Sigmoid colon (tissue), 6 donors: ENCODE measurements at regions not wholly inside any gene's neighbourhood (a gene's known extent, or its start where the extent isn't known, plus 50 kb on each side); places are given as distances from the start of the nearest gene placed in this dataset.

ENCODE experiments used
- DNase-seq: peaks from one replicate; pipeline ENCODE4 v3.0.0-alpha.2; 2019
- H3K27ac ChIP-seq, 4 donors: fragments of 200-600 bp; sonication (generic); one replicate each; pipeline ENCODE4 v1.5.1; 2016 to 2019; ENCODE audit warnings: mild to moderate bottlenecking in 1 of 4
- H3K27me3 ChIP-seq, 3 donors: fragments of 200-600 bp; sonication (generic); one replicate each; pipeline ENCODE4 v1.5.1; 2019; ENCODE audit warnings: mild to moderate bottlenecking in 1 of 3
- H3K36me3 ChIP-seq, 4 donors: fragments of 200-600 bp; sonication (generic); one replicate each; pipeline ENCODE4 v1.5.1; 2016 to 2019
- H3K4me1 ChIP-seq, 4 donors: fragments of 200-600 bp; sonication (generic); one replicate each; pipeline ENCODE4 v1.5.1; 2017 to 2019
- H3K4me3 ChIP-seq, 4 donors: fragments of 200-600 bp; sonication (generic); one replicate each; pipeline ENCODE4 v1.5.1; 2017 to 2019; ENCODE audit warnings: mild to moderate bottlenecking in 2 of 4, moderate library complexity in 1 of 4
- H3K9me3 ChIP-seq, 4 donors: fragments of 200-600 bp in 3 of 4; sonication (generic) in 3 of 4; one replicate each; pipeline versions ENCODE4 v1.5.1 to v1.6.1; 2013 to 2019
- EP300 ChIP-seq, 4 donors: sonication (generic); formaldehyde crosslinking; IDR thresholded peaks; one replicate each; pipeline ENCODE4 v1.6.1; 2017; ENCODE audit warnings: antibody characterized with exemption in 4 of 4
- POLR2A ChIP-seq, 2 donors: fragments of 450-650 bp; IDR thresholded peaks; one replicate each; pipeline ENCODE4 v1.6.1; 2016; ENCODE audit warnings: antibody characterized with exemption in 2 of 2, mild to moderate bottlenecking in 2 of 2, moderate library complexity in 2 of 2
- POLR2AphosphoS5 ChIP-seq, 4 donors: sonication (generic); formaldehyde crosslinking; IDR thresholded peaks; one replicate each; pipeline ENCODE4 v1.6.1; 2017; ENCODE audit warnings: antibody characterized with exemption in 4 of 4
- WGBS, 2 donors: extraction: QIAGEN DNeasy Blood & Tissue Kit; methylation state at CpG; one replicate each; pipeline ENCODE4 v1.1.7; 2013; 5-methylcytosine and 5-hydroxymethylcytosine counted together
- intact Hi-C: fragments of 100-400 bp; cut with DNase I; formaldehyde crosslinking; loops from one replicate; pipeline ENCODE4 v1.15.1; 2023
- TF ChIP-seq, protein P1 (sequence below), 4 experiments: fragments of 450-650 bp in 3 of 4; fragments of 200-600 bp in 1 of 4; IDR thresholded peaks; one replicate each; pipeline ENCODE4 v1.5.1; 2016 to 2019; ENCODE audit warnings: antibody characterized with exemption in 4 of 4, mild to moderate bottlenecking in 3 of 4, moderate library complexity in 2 of 4
- donor health status: healthy with polysubstance abuse.
- donor health status: healthy.

- H3K9me3 ChIP-seq: peaks cover 0 to 6% (median 0%) of the 10 kb centered on the region in 4 donors
- H3K27ac ChIP-seq: no peak overlapping the region
- no peak for DNase-seq
- no peaks in the 10 kb centered on the region for H3K4me1 ChIP-seq
- H3K4me3 ChIP-seq: no peak overlapping the region
- H3K27me3 ChIP-seq: no peaks in the 10 kb centered on the region
- no peaks in the 10 kb centered on the region for H3K36me3 ChIP-seq
- intact Hi-C loops: no loop called here
- TF ChIP-seq EP300 (IDR thresholded peaks at IDR 0.05) (no peak), POLR2AphosphoS5 (IDR thresholded peaks at IDR 0.05) (no peak), POLR2A (IDR thresholded peaks at IDR 0.05) (no peak)
- TF ChIP-seq, protein P1, sequence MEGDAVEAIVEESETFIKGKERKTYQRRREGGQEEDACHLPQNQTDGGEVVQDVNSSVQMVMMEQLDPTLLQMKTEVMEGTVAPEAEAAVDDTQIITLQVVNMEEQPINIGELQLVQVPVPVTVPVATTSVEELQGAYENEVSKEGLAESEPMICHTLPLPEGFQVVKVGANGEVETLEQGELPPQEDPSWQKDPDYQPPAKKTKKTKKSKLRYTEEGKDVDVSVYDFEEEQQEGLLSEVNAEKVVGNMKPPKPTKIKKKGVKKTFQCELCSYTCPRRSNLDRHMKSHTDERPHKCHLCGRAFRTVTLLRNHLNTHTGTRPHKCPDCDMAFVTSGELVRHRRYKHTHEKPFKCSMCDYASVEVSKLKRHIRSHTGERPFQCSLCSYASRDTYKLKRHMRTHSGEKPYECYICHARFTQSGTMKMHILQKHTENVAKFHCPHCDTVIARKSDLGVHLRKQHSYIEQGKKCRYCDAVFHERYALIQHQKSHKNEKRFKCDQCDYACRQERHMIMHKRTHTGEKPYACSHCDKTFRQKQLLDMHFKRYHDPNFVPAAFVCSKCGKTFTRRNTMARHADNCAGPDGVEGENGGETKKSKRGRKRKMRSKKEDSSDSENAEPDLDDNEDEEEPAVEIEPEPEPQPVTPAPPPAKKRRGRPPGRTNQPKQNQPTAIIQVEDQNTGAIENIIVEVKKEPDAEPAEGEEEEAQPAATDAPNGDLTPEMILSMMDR (IDR thresholded peaks at IDR 0.05): no peak
- WGBS, 2 donors: 24 to 49% methylated on average over 2 of the region's 2 CpGs
Measured at GRCh38 chr6:2611092-2611491, 139.6 kb downstream of the MYLK4 start.

- Histone ChIP-seq H3K4me1 (no peaks in the 10 kb centered on the region), H3K4me3 (no peak overlapping the region), H3K27me3 (no peaks in the 10 kb centered on the region), H3K9me3 (no peaks in the 10 kb centered on the region), H3K27ac (no peak overlapping the region), H3K36me3 (no peaks in the 10 kb centered on the region)
- intact Hi-C loops: no loop called here
- no peak for DNase-seq
- TF ChIP-seq POLR2AphosphoS5 (IDR thresholded peaks at IDR 0.05) (no peak), EP300 (IDR thresholded peaks at IDR 0.05) (no peak), POLR2A (IDR thresholded peaks at IDR 0.05) (no peak)
- TF ChIP-seq, protein P1 (IDR thresholded peaks at IDR 0.05): no peak
- 15 to 65% methylated on average over 4 of the region's 4 CpGs for WGBS, 2 donors
Measured at GRCh38 chr6:2608503-2608902, 142.2 kb downstream of the MYLK4 start.

- Histone ChIP-seq H3K36me3 (no peaks in the 10 kb centered on the region), H3K9me3 (no peaks in the 10 kb centered on the region), H3K27ac (no peak overlapping the region), H3K4me1 (no peaks in the 10 kb centered on the region), H3K4me3 (no peak overlapping the region), H3K27me3 (no peaks in the 10 kb centered on the region)
- DNase-seq: no peak
- intact Hi-C loops: no loop called here
- 90 to 92% methylated on average over 3 of the region's 3 CpGs for WGBS, 2 donors
- TF ChIP-seq POLR2AphosphoS5 (IDR thresholded peaks at IDR 0.05) (no peak), EP300 (IDR thresholded peaks at IDR 0.05) (no peak), POLR2A (IDR thresholded peaks at IDR 0.05) (no peak)
- TF ChIP-seq, protein P1 (IDR thresholded peaks at IDR 0.05): no peak
Measured at GRCh38 chr6:2600363-2600762, 150.4 kb downstream of the MYLK4 start.

DNA sequence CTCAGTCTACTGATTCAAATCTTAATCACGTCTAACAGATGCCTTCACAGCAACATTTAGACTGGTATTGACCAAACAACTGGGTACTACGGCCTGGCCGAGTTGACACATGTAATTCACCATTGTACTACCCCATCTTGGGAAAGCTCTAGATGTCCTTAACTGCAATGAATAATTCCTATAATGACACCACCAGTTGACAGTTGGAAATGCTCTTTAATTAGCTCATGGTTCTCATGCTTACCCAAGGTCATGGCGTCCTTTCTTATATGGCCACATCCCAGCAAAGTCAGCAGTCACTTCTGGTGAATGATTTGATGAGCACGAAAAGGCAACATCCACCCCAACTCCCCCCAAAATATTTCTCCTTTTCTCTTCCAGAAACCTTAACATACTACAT lies 150.9 kb downstream of the MYLK4 start:
- Histone ChIP-seq H3K4me1 (no peaks in the 10 kb centered on the region), H3K36me3 (no peaks in the 10 kb centered on the region), H3K4me3 (no peak overlapping the region), H3K27me3 (no peaks in the 10 kb centered on the region), H3K27ac (no peak overlapping the region), H3K9me3 (no peaks in the 10 kb centered on the region)
- no peak for TF ChIP-seq EP300 (IDR thresholded peaks at IDR 0.05)
- no peak for TF ChIP-seq POLR2A (IDR thresholded peaks at IDR 0.05)
- TF ChIP-seq, protein P1 (IDR thresholded peaks at IDR 0.05): no peak
- no peak for TF ChIP-seq POLR2AphosphoS5 (IDR thresholded peaks at IDR 0.05)
- intact Hi-C loops: no loop called here
- DNase-seq: no peak
- 92 to 94% methylated on average over 5 of the region's 5 CpGs for WGBS, 2 donors

DNA sequence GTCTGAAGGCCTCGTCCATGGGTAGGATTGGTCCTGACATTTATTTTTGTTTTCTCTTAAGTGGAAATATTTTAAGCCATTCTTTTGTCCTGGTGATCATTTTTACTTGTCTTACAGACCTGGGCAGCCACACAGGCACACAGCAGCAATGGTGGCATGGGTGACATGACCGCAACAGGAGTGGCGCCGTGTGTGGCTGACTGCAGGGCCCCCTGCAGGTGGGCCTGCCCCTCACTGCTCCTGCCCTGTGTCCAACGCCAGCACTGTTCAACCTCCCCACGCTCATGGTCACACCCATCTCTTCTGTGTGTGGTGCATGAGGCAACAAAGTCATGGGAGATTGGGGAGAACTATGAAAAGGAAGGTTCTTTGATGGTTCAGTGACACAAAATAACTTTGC lies 151.9 kb downstream of the MYLK4 start:
- DNase-seq: no peak
- H3K36me3 ChIP-seq: no peaks in the 10 kb centered on the region
- 91 to 95% methylated on average over 6 of the region's 6 CpGs for WGBS, 2 donors
- TF ChIP-seq EP300 (IDR thresholded peaks at IDR 0.05) (no peak), POLR2A (IDR thresholded peaks at IDR 0.05) (no peak), POLR2AphosphoS5 (IDR thresholded peaks at IDR 0.05) (no peak)
- TF ChIP-seq, protein P1 (IDR thresholded peaks at IDR 0.05): no peak
- no peaks in the 10 kb centered on the region for H3K27me3 ChIP-seq
- H3K27ac ChIP-seq: no peak overlapping the region
- H3K9me3 ChIP-seq: no peaks in the 10 kb centered on the region
- intact Hi-C loops: no loop called here
- H3K4me3 ChIP-seq: no peak overlapping the region
- H3K4me1 ChIP-seq: no peaks in the 10 kb centered on the region
